ENCODE measurements at regions not wholly inside any gene's neighbourhood (a gene's known extent, or its start where the extent isn't known, plus 50 kb on each side); places are given as distances from the start of the nearest gene placed in this dataset.

GRCh38 chr3:124381575-124382333 lies 348.5 kb upstream of the UMPS start:
- no peak for DNase-seq

GRCh38 chr3:124383051-124383450 lies 347.2 kb upstream of the UMPS start:
- DNase-seq = no peak

GRCh38 chr3:124383846-124384466 lies 346.3 kb upstream of the UMPS start:
- no peak for DNase-seq

GRCh38 chr3:124384527-124384926 lies 345.7 kb upstream of the UMPS start:
- no peak for DNase-seq

GRCh38 chr3:124385996-124386395 lies 344.3 kb upstream of the UMPS start:
- no peak for DNase-seq

GRCh38 chr3:124386996-124387595 lies 343.2 kb upstream of the UMPS start:
- no peak for DNase-seq

GRCh38 chr3:124391774-124392173 lies 338.5 kb upstream of the UMPS start:
- DNase-seq = no peak

- no peak for DNase-seq
These were observed 336.9 kb upstream of the UMPS start for GRCh38 chr3:124393340-124393739.

- DNase-seq = peak; percentile 42
These were observed 335.1 kb upstream of the UMPS start for GRCh38 chr3:124395162-124395561.

GRCh38 chr3:124395584-124396338 lies 334.5 kb upstream of the UMPS start:
- no peak for DNase-seq

- no peak for DNase-seq
These were observed 333.8 kb upstream of the UMPS start for GRCh38 chr3:124396339-124396950.

- DNase-seq = no peak
These were observed 333.2 kb upstream of the UMPS start for GRCh38 chr3:124397088-124397487.

- no peak for DNase-seq
These were observed 331.7 kb upstream of the UMPS start for GRCh38 chr3:124398594-124398993.

GRCh38 chr3:124401843-124402242 lies 328.4 kb upstream of the UMPS start:
- no peak for DNase-seq

GRCh38 chr3:124402791-124403190 lies 327.5 kb upstream of the UMPS start:
- DNase-seq = peak; percentile 80

- peak; percentile 34 for DNase-seq
These were observed 325.6 kb upstream of the UMPS start for GRCh38 chr3:124404621-124405020.

- DNase-seq = no peak
These were observed 323.0 kb upstream of the UMPS start for GRCh38 chr3:124407260-124407659.

- no peak for DNase-seq
These were observed 320.5 kb upstream of the UMPS start for GRCh38 chr3:124409650-124410275.

- no peak for DNase-seq
These were observed 319.8 kb upstream of the UMPS start for GRCh38 chr3:124410471-124410870.

- DNase-seq = no peak
These were observed 318.5 kb upstream of the UMPS start for GRCh38 chr3:124411728-124412127.

GRCh38 chr3:124412644-124413043 lies 317.6 kb upstream of the UMPS start:
- no peak for DNase-seq

- no peak for DNase-seq
These were observed 316.9 kb upstream of the UMPS start for GRCh38 chr3:124413393-124413792.
